C4-2B (cell line): ENCODE measurements at regions not wholly inside any gene's neighbourhood (a gene's known extent, or its start where the extent isn't known, plus 50 kb on each side); places are given as distances from the start of the nearest gene placed in this dataset.

Experiments used
- H3K27ac ChIP-seq: fragments of 450-650 bp; 2 replicates; pipeline ENCODE4 v1.5.1; 2017
- CTCF ChIP-seq: fragments of 450-650 bp; conservative IDR thresholded peaks from 2 replicates; pipeline ENCODE4 v1.5.1; 2017; ENCODE audit warnings: mild to moderate bottlenecking
- ZFX ChIP-seq: fragments of 450-650 bp; IDR thresholded peaks from 2 replicates; pipeline ENCODE4 v1.6.1; 2017

- no peak for TF ChIP-seq ZFX
- TF ChIP-seq CTCF: no peak
- no peak overlapping the region for H3K27ac ChIP-seq
Observed at GRCh38 chr10:11683529-11684320, 58.5 kb upstream of the ECHDC3 start.

- TF ChIP-seq CTCF (no peak), ZFX (no peak)
- no peak overlapping the region for H3K27ac ChIP-seq
Observed at GRCh38 chr10:11682851-11683250, 59.3 kb upstream of the ECHDC3 start.

- H3K27ac ChIP-seq: no peak overlapping the region
- no peak for TF ChIP-seq CTCF
- no peak for TF ChIP-seq ZFX
Observed at GRCh38 chr10:11682267-11682683, 59.9 kb upstream of the ECHDC3 start.

- H3K27ac ChIP-seq: no peak overlapping the region
- TF ChIP-seq CTCF (no peak), ZFX (no peak)
Observed at GRCh38 chr10:11680496-11680895, 61.7 kb upstream of the ECHDC3 start.

GRCh38 chr10:11679946-11680345, 62.2 kb upstream of the ECHDC3 start:
- H3K27ac ChIP-seq: no peak overlapping the region
- no peak for TF ChIP-seq CTCF
- TF ChIP-seq ZFX: no peak

- TF ChIP-seq CTCF (no peak), ZFX (no peak)
- no peak overlapping the region for H3K27ac ChIP-seq
Observed at GRCh38 chr10:11678074-11678793, 63.9 kb upstream of the ECHDC3 start.

- H3K27ac ChIP-seq: no peak overlapping the region
- no peak for TF ChIP-seq CTCF
- TF ChIP-seq ZFX: no peak
Observed at GRCh38 chr10:11677480-11677879, 64.7 kb upstream of the ECHDC3 start.
